ELF-1 (cell line): ENCODE measurements at regions not wholly inside any gene's neighbourhood (a gene's known extent, or its start where the extent isn't known, plus 50 kb on each side); places are given as distances from the start of the nearest gene placed in this dataset.

Source experiments
- DNase-seq: peaks from one replicate; pipeline ENCODE4 v3.0.0-alpha.2; 2016; ENCODE audit warnings: low read depth, low spot score

DNA sequence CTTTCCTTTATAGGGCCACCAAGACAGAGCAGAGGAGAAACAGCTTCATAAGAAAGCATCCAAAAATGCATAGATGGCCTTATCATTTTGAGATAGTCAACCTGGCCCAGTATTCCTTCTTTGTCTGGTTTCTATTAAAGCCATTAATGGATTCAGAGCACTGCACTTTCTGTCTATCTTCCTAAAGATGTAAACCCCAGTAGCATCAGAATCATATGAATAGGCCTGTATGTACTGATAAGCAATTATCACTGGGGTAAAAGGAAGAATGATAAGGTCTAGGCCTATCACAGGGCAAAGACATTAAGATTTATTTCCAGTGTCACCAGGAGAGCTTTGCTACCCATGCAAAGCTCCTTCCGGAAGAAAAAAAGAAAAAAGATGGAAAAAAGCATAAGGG is 432.5 kb upstream of the C9orf72 start:
- no peak for DNase-seq

GRCh38 chr9:28007097-28007817 is 434.0 kb upstream of the C9orf72 start:
- no peak for DNase-seq

GRCh38 chr9:28014212-28014611 is 440.9 kb upstream of the C9orf72 start:
- no peak for DNase-seq

DNA sequence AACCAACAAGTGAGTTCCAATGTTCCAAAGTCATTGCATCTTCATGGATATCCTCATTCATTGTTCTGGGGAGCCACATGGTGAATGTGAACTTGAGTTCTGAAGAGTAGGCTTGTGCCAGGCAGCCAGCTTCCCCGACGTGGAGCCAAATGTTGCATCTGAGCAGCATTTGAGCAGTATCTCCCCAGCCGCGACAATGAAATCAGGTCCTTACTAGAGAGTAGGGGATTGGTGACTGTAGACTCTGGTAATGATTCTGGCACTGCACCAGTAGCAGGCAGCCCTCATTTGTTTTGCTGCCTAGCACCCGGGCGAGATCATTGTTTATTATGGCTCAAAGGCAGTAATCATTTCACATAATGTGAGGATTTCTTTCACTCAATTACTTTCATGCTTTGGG is 451.4 kb upstream of the C9orf72 start:
- DNase-seq, result no peak

GRCh38 chr9:28025186-28025585 is 451.9 kb upstream of the C9orf72 start:
- no peak for DNase-seq

DNA sequence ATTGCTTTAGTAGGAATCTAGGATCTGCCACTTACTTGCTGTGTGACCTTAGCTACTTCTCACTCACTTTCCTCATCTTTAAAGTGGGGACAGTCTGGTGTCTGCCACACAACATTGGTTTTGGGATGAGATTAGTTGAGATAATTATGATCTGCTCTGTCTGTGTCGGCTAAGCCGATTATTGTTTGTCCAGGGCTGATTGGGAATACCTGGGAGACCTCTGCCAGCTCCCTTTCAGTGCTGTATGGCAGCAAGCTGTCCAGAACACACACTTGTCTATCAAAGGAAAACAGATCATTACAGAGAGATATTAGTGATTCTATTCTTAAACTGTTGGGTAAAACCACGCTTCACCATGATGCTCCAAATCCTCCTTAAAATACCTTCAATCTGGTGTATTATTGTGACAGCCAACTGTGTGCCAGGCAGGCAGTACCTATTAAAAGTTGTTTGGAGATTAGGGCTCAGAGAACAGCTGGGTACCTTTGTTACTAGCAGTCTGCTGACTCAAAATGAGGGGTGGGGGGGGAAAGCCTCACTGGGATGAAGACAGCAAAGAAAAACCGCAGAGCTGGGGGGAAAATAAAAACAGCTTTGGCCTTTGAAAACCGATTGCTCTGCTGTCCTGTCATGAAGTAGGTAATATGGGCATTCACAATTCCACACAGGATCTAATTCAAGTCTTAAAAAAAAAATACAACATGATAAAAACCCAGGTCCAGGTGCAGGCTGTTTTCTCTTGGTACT is 458.4 kb upstream of the C9orf72 start:
- DNase-seq, result no peak

DNA sequence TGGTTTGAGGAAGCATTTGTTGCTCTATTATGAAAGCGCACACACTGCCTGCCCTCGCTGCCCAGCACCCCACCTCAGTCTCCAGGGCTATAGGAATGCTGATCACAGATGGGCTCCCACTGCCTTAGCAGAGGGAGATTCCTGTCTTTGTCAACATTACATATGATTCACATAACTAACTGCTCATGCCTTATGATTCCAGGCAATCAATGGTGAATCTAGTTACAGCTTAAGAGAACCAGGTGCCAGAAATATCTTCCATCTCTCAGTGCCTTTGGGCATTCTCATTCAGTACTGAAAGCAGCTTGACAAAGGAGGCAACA is 458.9 kb upstream of the C9orf72 start:
- DNase-seq, result no peak

GRCh38 chr9:28034242-28034641 is 461.0 kb upstream of the C9orf72 start:
- no peak for DNase-seq

- DNase-seq, result no peak
These were observed 464.7 kb upstream of the C9orf72 start for GRCh38 chr9:28037968-28038367.

- no peak for DNase-seq
These were observed 471.8 kb upstream of the C9orf72 start for GRCh38 chr9:28045051-28045450.

DNA sequence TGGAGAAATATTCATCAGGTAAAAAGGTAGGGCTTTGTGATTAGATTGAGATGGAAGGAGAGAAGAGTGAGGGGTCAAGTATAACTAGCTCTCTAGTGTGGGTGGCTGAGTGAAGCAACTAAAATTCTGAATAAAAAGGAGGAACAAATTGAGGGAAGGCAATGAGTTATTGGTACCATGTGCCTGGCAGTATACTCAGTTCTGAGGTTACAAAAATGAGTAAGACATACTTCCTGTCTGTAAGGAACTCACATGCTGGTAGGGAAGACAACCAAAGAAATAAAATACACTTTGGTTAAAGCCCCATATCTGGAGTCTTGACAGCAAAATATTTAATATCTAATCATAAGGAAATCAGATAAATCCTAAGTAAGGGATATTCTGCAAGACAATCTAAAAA is 476.8 kb upstream of the C9orf72 start:
- no peak for DNase-seq

- no peak for DNase-seq
These were observed 477.7 kb upstream of the C9orf72 start for GRCh38 chr9:28050941-28051340.

DNA sequence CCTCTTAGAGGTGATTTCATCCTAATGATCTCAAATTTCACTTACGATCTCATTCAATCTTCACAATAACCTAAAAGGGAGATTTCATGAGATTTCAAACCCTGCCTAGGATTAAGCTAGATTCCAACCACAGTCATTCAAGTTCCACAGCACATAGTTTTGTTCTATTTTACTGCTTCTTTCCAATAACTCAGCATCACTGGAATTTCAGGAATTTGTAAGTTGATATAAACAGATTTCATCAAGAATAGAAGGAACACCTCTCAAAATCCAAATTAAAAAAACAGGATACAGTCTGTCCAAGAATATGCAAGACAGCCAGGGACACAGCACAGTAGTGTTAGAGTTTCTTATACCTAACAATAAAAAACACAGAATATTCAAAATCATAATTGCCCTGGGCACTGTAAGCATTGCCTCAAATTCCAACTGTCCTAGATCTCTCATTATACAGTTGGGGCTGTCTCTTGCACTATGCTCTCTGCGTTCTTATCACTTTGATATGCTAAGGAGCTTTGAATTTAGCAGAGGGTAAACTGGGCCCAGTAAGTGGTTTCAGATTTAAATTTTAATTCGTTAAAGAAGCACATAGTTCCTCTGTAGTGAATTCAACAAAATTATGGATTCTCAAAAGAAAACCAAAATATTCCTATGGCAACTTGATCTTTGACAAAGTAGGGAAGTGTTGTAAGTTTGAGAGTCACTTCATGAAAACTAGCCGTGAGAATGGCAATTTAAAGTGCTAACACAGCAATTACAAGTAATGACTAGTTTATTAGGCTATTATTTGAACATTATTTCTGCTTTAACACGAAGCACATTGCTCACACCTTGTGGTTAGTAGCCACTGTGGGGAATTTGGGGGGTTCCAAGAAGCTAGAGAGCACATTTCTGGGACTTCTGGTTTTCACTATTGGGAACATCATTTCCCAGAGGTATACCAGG is 478.6 kb upstream of the C9orf72 start:
- DNase-seq, result no peak

GRCh38 chr9:28053096-28053777 is 480.0 kb upstream of the C9orf72 start:
- no peak for DNase-seq

GRCh38 chr9:28056006-28056405 is 482.7 kb upstream of the C9orf72 start:
- no peak for DNase-seq

DNA sequence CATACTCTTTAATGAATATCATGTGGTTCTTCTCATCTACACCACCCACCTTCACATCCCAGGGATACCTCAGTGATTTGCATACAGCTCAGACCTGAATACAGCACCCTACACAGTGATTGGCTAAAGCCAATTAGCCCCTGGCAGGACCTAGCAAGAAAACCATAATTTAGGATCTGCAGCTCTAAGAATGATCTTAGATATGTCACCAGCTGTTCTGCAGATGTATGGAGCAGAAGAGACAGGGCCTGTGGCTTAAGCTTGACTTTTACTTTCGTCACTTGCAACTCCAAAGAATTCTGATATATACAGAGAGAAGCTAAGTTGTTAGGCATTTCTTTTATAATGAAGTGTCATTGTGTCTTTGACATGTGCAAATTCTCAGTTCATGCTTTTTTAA is 483.2 kb upstream of the C9orf72 start:
- DNase-seq, result no peak

GRCh38 chr9:28059192-28059591 is 485.9 kb upstream of the C9orf72 start:
- no peak for DNase-seq

GRCh38 chr9:28064241-28064815 is 491.0 kb upstream of the C9orf72 start:
- no peak for DNase-seq

DNA sequence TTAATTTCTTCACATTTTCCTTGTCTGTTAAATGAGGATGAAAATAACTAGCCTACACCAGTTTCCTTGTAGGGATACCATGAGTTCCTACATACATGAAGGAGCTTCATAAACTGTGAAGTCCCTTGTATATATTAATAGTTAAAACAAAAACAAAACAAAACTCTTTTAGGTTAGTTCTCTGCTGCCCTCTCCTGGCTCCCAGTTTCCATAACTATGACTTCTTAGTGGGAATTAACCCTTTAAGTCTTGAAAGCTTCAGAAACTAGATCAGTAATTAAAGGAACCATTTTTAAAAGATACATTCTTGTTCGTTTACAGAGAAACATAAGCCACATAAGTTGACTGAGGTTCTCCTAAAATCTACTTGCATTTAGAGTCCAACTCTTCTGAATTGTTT is 500.0 kb upstream of the C9orf72 start:
- peak; percentile 6 for DNase-seq

GRCh38 chr9:28079677-28080076 is 506.4 kb upstream of the C9orf72 start:
- no peak for DNase-seq

- no peak for DNase-seq
These were observed 509.4 kb upstream of the C9orf72 start for GRCh38 chr9:28082671-28083070.
